GM18909 (cell line): ENCODE measurements at regions not wholly inside any gene's neighbourhood (a gene's known extent, or its start where the extent isn't known, plus 50 kb on each side); places are given as distances from the start of the nearest gene placed in this dataset.

Experiments
- ATAC-seq: cut with Tn5 transposase; IDR thresholded peaks from one replicate; pipeline ENCODE4 v1.9.1; 2021; ENCODE audit warnings: mild to moderate bottlenecking; ENCODE audit not compliant: unreplicated experiment, poor library complexity

GRCh38 chr4:62328526-62328925 is 1128.4 kb downstream of the ADGRL3 start:
- ATAC-seq, result no peak

GRCh38 chr4:62327612-62328297 is 1127.6 kb downstream of the ADGRL3 start:
- no peak for ATAC-seq

- no peak for ATAC-seq
These were observed 1124.1 kb downstream of the ADGRL3 start for GRCh38 chr4:62324215-62324614.

- no peak for ATAC-seq
These were observed 1120.5 kb downstream of the ADGRL3 start for GRCh38 chr4:62320612-62321011.

- ATAC-seq, result no peak
These were observed 1102.6 kb downstream of the ADGRL3 start for GRCh38 chr4:62302710-62303109.

GRCh38 chr4:62301500-62301899 is 1101.4 kb downstream of the ADGRL3 start:
- ATAC-seq, result no peak

- ATAC-seq, result no peak
These were observed 1093.4 kb downstream of the ADGRL3 start for GRCh38 chr4:62293551-62293950.

GRCh38 chr4:62292911-62293310 is 1092.8 kb downstream of the ADGRL3 start:
- no peak for ATAC-seq

- ATAC-seq, result no peak
These were observed 1088.8 kb downstream of the ADGRL3 start for GRCh38 chr4:62288808-62289541.

GRCh38 chr4:62285026-62285425 is 1084.9 kb downstream of the ADGRL3 start:
- no peak for ATAC-seq

GRCh38 chr4:62279689-62280088 is 1079.6 kb downstream of the ADGRL3 start:
- ATAC-seq, result no peak

- no peak for ATAC-seq
These were observed 1075.3 kb downstream of the ADGRL3 start for GRCh38 chr4:62275470-62275869.

GRCh38 chr4:62274782-62275181 is 1074.7 kb downstream of the ADGRL3 start:
- no peak for ATAC-seq

- ATAC-seq, result no peak
These were observed 1071.0 kb downstream of the ADGRL3 start for GRCh38 chr4:62271107-62271506.

- no peak for ATAC-seq
These were observed 1069.8 kb downstream of the ADGRL3 start for GRCh38 chr4:62269918-62270317.

- ATAC-seq, result no peak
These were observed 1063.3 kb downstream of the ADGRL3 start for GRCh38 chr4:62263454-62263853.

GRCh38 chr4:62262676-62263075 is 1062.5 kb downstream of the ADGRL3 start:
- no peak for ATAC-seq

- ATAC-seq, result no peak
These were observed 1060.1 kb downstream of the ADGRL3 start for GRCh38 chr4:62260254-62260653.

GRCh38 chr4:62256479-62256878 is 1056.4 kb downstream of the ADGRL3 start:
- no peak for ATAC-seq

- ATAC-seq, result no peak
These were observed 1052.6 kb downstream of the ADGRL3 start for GRCh38 chr4:62252728-62253127.

- no peak for ATAC-seq
These were observed 1050.0 kb downstream of the ADGRL3 start for GRCh38 chr4:62250100-62250499.

GRCh38 chr4:62243895-62244294 is 1043.8 kb downstream of the ADGRL3 start:
- ATAC-seq, result no peak
